Amniotic epithelial cell (primary cell): ENCODE measurements at regions not wholly inside any gene's neighbourhood (a gene's known extent, or its start where the extent isn't known, plus 50 kb on each side); places are given as distances from the start of the nearest gene placed in this dataset.
A peak's percentile ranks its signal among the peaks of the same experiment; 100 is the strongest.
"Not testable (repeated sequence)": the region's sequence is repeated elsewhere in the genome, so short reads cannot be mapped to it uniquely, and the experiment has no call there.

Source experiments
- DNase-seq: peaks from one replicate; pipeline ENCODE4 v3.0.0-alpha.2; 2010; ENCODE audit warnings: low read depth

- DNase-seq = no peak
Measured at GRCh38 chr4:79609817-79610216, 201.8 kb upstream of the GK2 start.

GRCh38 chr4:79607979-79608378 lies 200.0 kb upstream of the GK2 start:
- no peak for DNase-seq

GRCh38 chr4:79604152-79604551 lies 196.1 kb upstream of the GK2 start:
- DNase-seq = no peak

- no peak for DNase-seq
Measured at GRCh38 chr4:79603681-79604080, 195.7 kb upstream of the GK2 start.

- no peak for DNase-seq
Measured at GRCh38 chr4:79599691-79600090, 191.7 kb upstream of the GK2 start.

GRCh38 chr4:79598801-79599200 lies 190.8 kb upstream of the GK2 start:
- no peak for DNase-seq

GRCh38 chr4:79598214-79598613 lies 190.2 kb upstream of the GK2 start:
- no peak for DNase-seq

- peak; percentile 85 for DNase-seq
Measured at GRCh38 chr4:79597266-79597665, 189.2 kb upstream of the GK2 start.

- not testable (repeated sequence) for DNase-seq
Measured at GRCh38 chr4:79592218-79592617, 184.2 kb upstream of the GK2 start.

GRCh38 chr4:79588679-79589078 lies 180.7 kb upstream of the GK2 start:
- peak; percentile 1 for DNase-seq

- DNase-seq = not testable (repeated sequence)
Measured at GRCh38 chr4:79587207-79587606, 179.2 kb upstream of the GK2 start.

- no peak for DNase-seq
Measured at GRCh38 chr4:79585834-79586233, 177.8 kb upstream of the GK2 start.

GRCh38 chr4:79585330-79585729 lies 177.3 kb upstream of the GK2 start:
- no peak for DNase-seq

- DNase-seq = no peak
Measured at GRCh38 chr4:79584902-79585301, 176.9 kb upstream of the GK2 start.

- no peak for DNase-seq
Measured at GRCh38 chr4:79584352-79584751, 176.3 kb upstream of the GK2 start.

- DNase-seq = no peak
Measured at GRCh38 chr4:79578606-79579005, 170.6 kb upstream of the GK2 start.

- peak; percentile 10 for DNase-seq
Measured at GRCh38 chr4:79576429-79576753, 168.4 kb upstream of the GK2 start.

GRCh38 chr4:79575709-79576428 lies 167.8 kb upstream of the GK2 start:
- no peak for DNase-seq

- peak; percentile 2 for DNase-seq
Measured at GRCh38 chr4:79574741-79575451, 166.9 kb upstream of the GK2 start.

GRCh38 chr4:79563219-79563618 lies 155.2 kb upstream of the GK2 start:
- no peak for DNase-seq

- DNase-seq = no peak
Measured at GRCh38 chr4:79561751-79562150, 153.7 kb upstream of the GK2 start.

GRCh38 chr4:79559398-79559797 lies 151.4 kb upstream of the GK2 start:
- not testable (repeated sequence) for DNase-seq

GRCh38 chr4:79552311-79552710 lies 144.3 kb upstream of the GK2 start:
- DNase-seq = no peak

GRCh38 chr4:79551555-79551954 lies 143.5 kb upstream of the GK2 start:
- no peak for DNase-seq
